GM20431 (cell line): ENCODE measurements at regions not wholly inside any gene's neighbourhood (a gene's known extent, or its start where the extent isn't known, plus 50 kb on each side); places are given as distances from the start of the nearest gene placed in this dataset.

ENCODE experiments used
- in situ Hi-C: fragments of 300-500 bp; cut with MseI, MboI; formaldehyde crosslinking; loops from one replicate; pipeline ENCODE4 v1.15.0; 2020; ENCODE audit warnings: low sequenced_read_pairs; ENCODE audit not compliant: unreplicated experiment

GRCh38 chr16:26747760-26748159, 319.0 kb upstream of the C16orf82 start:
- in situ Hi-C loops, result no loop called here

- in situ Hi-C loops, result no loop called here
Observed at GRCh38 chr16:26749072-26749471, 317.7 kb upstream of the C16orf82 start.

- in situ Hi-C loops, result loop anchor here (25.0 kb wide), 1 partner anchor 110 kb away; no protein-coding TSS in a partner anchor
Observed at GRCh38 chr16:26752166-26752565, 314.6 kb upstream of the C16orf82 start.

GRCh38 chr16:26756633-26757032, 310.1 kb upstream of the C16orf82 start:
- in situ Hi-C loops, result loop anchor here (25.0 kb wide), 1 partner anchor 106 kb away; no protein-coding TSS in a partner anchor

GRCh38 chr16:26762594-26762993, 304.1 kb upstream of the C16orf82 start:
- in situ Hi-C loops, result loop anchor here (25.0 kb wide), 1 partner anchor 100 kb away; no protein-coding TSS in a partner anchor

- in situ Hi-C loops, result loop anchor here (25.0 kb wide), 1 partner anchor 97 kb away; no protein-coding TSS in a partner anchor
Observed at GRCh38 chr16:26765087-26765486, 301.6 kb upstream of the C16orf82 start.

GRCh38 chr16:26768385-26769010, 298.2 kb upstream of the C16orf82 start:
- in situ Hi-C loops, result loop anchor here (25.0 kb wide), 1 partner anchor 94 kb away; no protein-coding TSS in a partner anchor

- in situ Hi-C loops, result loop anchor here (25.0 kb wide), 1 partner anchor 92 kb away; no protein-coding TSS in a partner anchor
Observed at GRCh38 chr16:26770547-26770946, 296.2 kb upstream of the C16orf82 start.

- in situ Hi-C loops, result loop anchor here (25.0 kb wide), 1 partner anchor 90 kb away; no protein-coding TSS in a partner anchor
Observed at GRCh38 chr16:26772503-26772902, 294.2 kb upstream of the C16orf82 start.

GRCh38 chr16:26777821-26778220, 288.9 kb upstream of the C16orf82 start:
- in situ Hi-C loops, result no loop called here

GRCh38 chr16:26787924-26788323, 278.8 kb upstream of the C16orf82 start:
- in situ Hi-C loops, result no loop called here

GRCh38 chr16:26791169-26791568, 275.6 kb upstream of the C16orf82 start:
- in situ Hi-C loops, result no loop called here

GRCh38 chr16:26795184-26795583, 271.5 kb upstream of the C16orf82 start:
- in situ Hi-C loops, result no loop called here

- in situ Hi-C loops, result no loop called here
Observed at GRCh38 chr16:26801628-26802027, 265.1 kb upstream of the C16orf82 start.

GRCh38 chr16:26802440-26802839, 264.3 kb upstream of the C16orf82 start:
- in situ Hi-C loops, result no loop called here

- in situ Hi-C loops, result no loop called here
Observed at GRCh38 chr16:26802965-26803364, 263.8 kb upstream of the C16orf82 start.

- in situ Hi-C loops, result no loop called here
Observed at GRCh38 chr16:26806657-26807056, 260.1 kb upstream of the C16orf82 start.

GRCh38 chr16:26809461-26809860, 257.3 kb upstream of the C16orf82 start:
- in situ Hi-C loops, result no loop called here

- in situ Hi-C loops, result no loop called here
Observed at GRCh38 chr16:26816266-26816665, 250.5 kb upstream of the C16orf82 start.

- in situ Hi-C loops, result no loop called here
Observed at GRCh38 chr16:26816885-26817571, 249.7 kb upstream of the C16orf82 start.

- in situ Hi-C loops, result no loop called here
Observed at GRCh38 chr16:26818393-26818792, 248.3 kb upstream of the C16orf82 start.
